ENCODE measurements at regions not wholly inside any gene's neighbourhood (a gene's known extent, or its start where the extent isn't known, plus 50 kb on each side); places are given as distances from the start of the nearest gene placed in this dataset.
"Not testable (repeated sequence)": the region's sequence is repeated elsewhere in the genome, so short reads cannot be mapped to it uniquely, and the experiment has no call there.

DNA sequence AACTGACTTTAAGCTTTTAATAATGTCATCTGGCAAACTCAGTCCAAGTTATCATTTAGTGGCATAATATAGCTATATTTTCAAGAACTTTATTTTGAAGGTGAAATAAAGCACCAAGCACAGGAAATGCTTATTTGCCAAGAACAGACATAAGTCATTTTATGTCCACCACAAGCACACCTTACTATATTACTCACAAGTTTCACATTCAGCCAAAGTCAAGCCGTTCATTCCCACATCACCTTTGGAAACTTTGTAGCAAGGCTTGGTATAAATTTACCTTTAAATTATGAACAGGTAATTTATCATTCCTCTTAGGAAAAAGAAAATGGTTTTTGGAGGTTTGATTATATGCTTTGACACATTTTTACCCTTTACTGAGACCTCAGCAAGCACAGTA lies 236.8 kb upstream of the FKBP1C start:
- Histone ChIP-seq H3K27me3 (ENCODE audit: insufficient read depth, low read depth, severe bottlenecking) (no peaks in the 10 kb centered on the region), H3K36me3 (no peaks in the 10 kb centered on the region), H3K27ac (no peak overlapping the region), H3K9me3 (ENCODE audit: severe bottlenecking) (no peaks in the 10 kb centered on the region), H3K4me3 (ENCODE audit: low read depth, low read length) (no peak overlapping the region)
- no peak for DNase-seq
- TF ChIP-seq, protein P1, sequence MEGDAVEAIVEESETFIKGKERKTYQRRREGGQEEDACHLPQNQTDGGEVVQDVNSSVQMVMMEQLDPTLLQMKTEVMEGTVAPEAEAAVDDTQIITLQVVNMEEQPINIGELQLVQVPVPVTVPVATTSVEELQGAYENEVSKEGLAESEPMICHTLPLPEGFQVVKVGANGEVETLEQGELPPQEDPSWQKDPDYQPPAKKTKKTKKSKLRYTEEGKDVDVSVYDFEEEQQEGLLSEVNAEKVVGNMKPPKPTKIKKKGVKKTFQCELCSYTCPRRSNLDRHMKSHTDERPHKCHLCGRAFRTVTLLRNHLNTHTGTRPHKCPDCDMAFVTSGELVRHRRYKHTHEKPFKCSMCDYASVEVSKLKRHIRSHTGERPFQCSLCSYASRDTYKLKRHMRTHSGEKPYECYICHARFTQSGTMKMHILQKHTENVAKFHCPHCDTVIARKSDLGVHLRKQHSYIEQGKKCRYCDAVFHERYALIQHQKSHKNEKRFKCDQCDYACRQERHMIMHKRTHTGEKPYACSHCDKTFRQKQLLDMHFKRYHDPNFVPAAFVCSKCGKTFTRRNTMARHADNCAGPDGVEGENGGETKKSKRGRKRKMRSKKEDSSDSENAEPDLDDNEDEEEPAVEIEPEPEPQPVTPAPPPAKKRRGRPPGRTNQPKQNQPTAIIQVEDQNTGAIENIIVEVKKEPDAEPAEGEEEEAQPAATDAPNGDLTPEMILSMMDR (IDR thresholded peaks at IDR 0.05; ENCODE audit: low read depth, low read length) = no peak

DNA sequence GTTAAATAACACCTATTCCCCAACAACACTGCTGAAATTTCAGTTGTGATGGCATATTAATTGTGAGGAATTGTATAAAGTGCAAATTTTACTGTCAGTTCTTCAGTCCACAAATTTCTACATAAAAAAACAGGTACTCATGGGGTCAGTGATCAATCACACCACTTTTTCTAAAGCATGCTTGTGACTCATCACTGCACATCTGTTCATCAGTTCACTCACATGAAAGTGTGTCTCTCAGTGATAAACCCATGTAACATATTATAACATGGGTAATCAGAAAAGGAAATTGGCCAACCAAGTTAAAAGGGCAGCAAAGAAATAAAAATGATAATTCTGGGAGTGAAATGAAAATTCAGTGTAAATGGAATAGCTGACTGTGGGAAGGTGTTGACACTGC lies 234.7 kb upstream of the FKBP1C start:
- no peak for DNase-seq
- no peaks in the 10 kb centered on the region for H3K27me3 ChIP-seq (ENCODE audit: insufficient read depth, low read depth, severe bottlenecking)
- no peak overlapping the region for H3K4me3 ChIP-seq (ENCODE audit: low read depth, low read length)
- TF ChIP-seq, protein P1 (IDR thresholded peaks at IDR 0.05; ENCODE audit: low read depth, low read length) = no peak
- H3K9me3 ChIP-seq (ENCODE audit: severe bottlenecking) = no peaks in the 10 kb centered on the region
- H3K27ac ChIP-seq = no peak overlapping the region
- H3K36me3 ChIP-seq = no peaks in the 10 kb centered on the region

DNA sequence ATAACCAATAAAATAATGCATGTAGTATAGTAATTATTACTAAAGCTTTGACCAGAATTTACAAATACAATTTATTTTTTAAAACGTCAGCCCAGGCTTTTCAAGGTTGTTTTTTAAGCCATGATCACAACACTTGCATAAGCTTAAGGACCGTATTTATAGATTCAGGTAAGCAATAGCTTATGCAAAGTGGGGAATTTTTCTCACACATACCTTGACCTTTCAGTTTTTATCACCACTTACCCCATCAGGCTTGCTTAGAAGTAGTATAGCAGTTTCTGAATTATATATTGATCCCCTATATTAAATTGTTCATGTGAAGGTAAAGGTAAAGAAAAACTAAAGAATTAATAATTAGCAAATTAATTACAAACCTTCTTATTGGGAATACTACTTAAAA lies 232.3 kb upstream of the FKBP1C start:
- no peaks in the 10 kb centered on the region for H3K36me3 ChIP-seq
- H3K27me3 ChIP-seq (ENCODE audit: insufficient read depth, low read depth, severe bottlenecking) = no peaks in the 10 kb centered on the region
- no peak for DNase-seq
- no peak overlapping the region for H3K4me3 ChIP-seq (ENCODE audit: low read depth, low read length)
- TF ChIP-seq, protein P1 (IDR thresholded peaks at IDR 0.05; ENCODE audit: low read depth, low read length) = no peak
- no peaks in the 10 kb centered on the region for H3K9me3 ChIP-seq (ENCODE audit: severe bottlenecking)
- H3K27ac ChIP-seq = no peak overlapping the region

DNA sequence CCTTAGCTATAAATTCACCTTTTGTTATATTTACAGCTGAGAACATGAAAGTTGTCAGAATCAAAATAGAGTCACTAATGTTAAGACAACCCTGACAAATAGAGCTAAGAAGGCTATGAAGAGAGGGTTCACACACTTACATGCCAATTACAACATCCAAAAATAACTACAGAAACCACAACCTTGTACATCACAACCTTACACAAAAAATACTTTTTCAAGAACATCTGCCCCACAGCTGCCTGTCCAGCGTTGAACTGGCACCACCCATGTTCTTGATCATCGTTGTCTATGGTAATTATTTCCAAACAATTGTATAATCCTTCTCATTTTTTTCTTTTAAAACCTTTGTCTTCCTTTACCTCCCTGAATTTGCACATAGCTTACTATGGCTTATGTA lies 231.2 kb upstream of the FKBP1C start:
- Histone ChIP-seq H3K36me3 (no peaks in the 10 kb centered on the region), H3K9me3 (ENCODE audit: severe bottlenecking) (no peaks in the 10 kb centered on the region), H3K27me3 (ENCODE audit: insufficient read depth, low read depth, severe bottlenecking) (no peaks in the 10 kb centered on the region), H3K27ac (no peak overlapping the region), H3K4me3 (ENCODE audit: low read depth, low read length) (no peak overlapping the region)
- TF ChIP-seq, protein P1 (IDR thresholded peaks at IDR 0.05; ENCODE audit: low read depth, low read length) = no peak
- no peak for DNase-seq

DNA sequence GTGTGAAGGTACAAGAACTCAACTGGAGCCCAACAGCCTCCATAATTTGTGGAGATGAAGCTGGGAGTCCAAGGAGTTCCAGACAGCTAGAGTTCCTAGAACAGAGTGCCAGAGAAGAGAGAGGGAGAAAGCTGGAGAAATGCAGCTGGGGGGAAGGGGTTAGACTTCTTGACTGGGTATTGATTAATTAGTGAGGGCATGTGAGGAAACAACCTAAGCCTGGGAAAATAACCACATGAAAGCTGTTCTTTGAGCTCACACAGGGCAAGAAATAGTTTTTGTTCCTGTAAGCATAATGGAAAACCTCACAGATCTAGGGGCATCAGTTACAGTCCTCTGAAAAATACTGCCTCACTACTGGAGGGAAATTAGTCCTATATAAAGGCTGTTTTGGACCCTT lies 230.5 kb upstream of the FKBP1C start:
- Histone ChIP-seq H3K4me3 (ENCODE audit: low read depth, low read length) (no peak overlapping the region), H3K36me3 (no peaks in the 10 kb centered on the region), H3K27ac (no peak overlapping the region), H3K9me3 (ENCODE audit: severe bottlenecking) (no peaks in the 10 kb centered on the region), H3K27me3 (ENCODE audit: insufficient read depth, low read depth, severe bottlenecking) (no peaks in the 10 kb centered on the region)
- TF ChIP-seq, protein P1 (IDR thresholded peaks at IDR 0.05; ENCODE audit: low read depth, low read length) = no peak
- DNase-seq = no peak

DNA sequence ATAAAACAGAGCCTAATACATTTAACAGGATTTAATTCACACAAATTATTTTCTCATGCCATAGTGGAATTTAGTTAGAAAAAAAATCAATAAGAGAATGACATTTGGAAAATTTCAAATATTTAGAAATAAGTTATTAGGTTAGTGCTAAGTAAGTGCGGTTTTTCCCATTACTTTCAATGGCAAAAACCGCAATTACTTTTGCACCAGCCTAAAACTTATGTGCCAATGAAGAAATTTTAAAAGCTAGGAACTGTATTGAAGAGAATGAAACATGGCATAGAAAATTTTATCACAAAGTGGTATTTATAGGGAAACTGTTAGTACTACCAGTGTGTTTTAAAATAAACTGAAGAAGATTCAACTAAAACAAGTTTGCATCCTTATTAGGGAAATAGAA lies 228.3 kb upstream of the FKBP1C start:
- Histone ChIP-seq H3K4me3 (ENCODE audit: low read depth, low read length) (no peak overlapping the region), H3K9me3 (ENCODE audit: severe bottlenecking) (peaks cover 3% of the 10 kb centered on the region), H3K27me3 (ENCODE audit: insufficient read depth, low read depth, severe bottlenecking) (no peaks in the 10 kb centered on the region), H3K27ac (no peak overlapping the region), H3K36me3 (no peaks in the 10 kb centered on the region)
- TF ChIP-seq, protein P1 (IDR thresholded peaks at IDR 0.05; ENCODE audit: low read depth, low read length) = no peak
- DNase-seq = no peak

DNA sequence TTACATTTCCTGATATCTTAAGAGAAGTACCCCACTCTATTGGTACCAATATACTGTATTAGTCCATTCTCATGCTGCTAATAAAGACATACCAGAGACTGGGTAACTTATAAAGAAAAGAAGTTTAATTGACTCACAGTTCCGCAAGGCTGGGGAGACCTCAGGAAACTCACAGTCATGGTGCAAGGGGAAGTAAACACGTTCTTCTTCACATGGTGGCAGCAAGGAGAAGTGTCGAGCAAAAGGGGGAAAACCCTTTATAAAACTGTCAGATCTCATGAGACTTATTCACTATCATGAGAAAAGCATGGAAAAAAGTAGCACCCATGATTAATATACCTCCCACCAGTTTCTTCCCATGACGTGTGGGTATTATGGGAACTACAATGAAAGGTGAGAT lies 219.6 kb upstream of the FKBP1C start:
- not testable (repeated sequence) for H3K27ac ChIP-seq; H3K4me3 ChIP-seq (ENCODE audit: low read depth, low read length); H3K9me3 ChIP-seq (ENCODE audit: severe bottlenecking); DNase-seq; H3K27me3 ChIP-seq (ENCODE audit: insufficient read depth, low read depth, severe bottlenecking); H3K36me3 ChIP-seq

All from WERI-Rb-1 (cell line).